HUES64 (cell line): ENCODE measurements at regions not wholly inside any gene's neighbourhood (a gene's known extent, or its start where the extent isn't known, plus 50 kb on each side); places are given as distances from the start of the nearest gene placed in this dataset.

Experiments
- H3K27ac ChIP-seq: 2 replicates; pipeline ENCODE4 v1.7.0; 2013; ENCODE audit warnings: low read depth, low read length, inconsistent platforms
- H3K27me3 ChIP-seq: 2 replicates; pipeline ENCODE4 v1.6.1; 2013; ENCODE audit warnings: mild to moderate bottlenecking, low read length; ENCODE audit not compliant: insufficient read depth
- H3K36me3 ChIP-seq: 2 replicates; pipeline ENCODE4 v1.6.1; 2013; ENCODE audit warnings: mild to moderate bottlenecking, low read length; ENCODE audit not compliant: insufficient read depth
- H3K4me1 ChIP-seq: 2 replicates; pipeline ENCODE4 v1.6.1; 2013; ENCODE audit warnings: mild to moderate bottlenecking, low read length, moderate library complexity; ENCODE audit not compliant: insufficient read depth
- H3K4me3 ChIP-seq: 2 replicates; pipeline ENCODE4 v1.5.1; 2013; ENCODE audit warnings: mild to moderate bottlenecking, low read length, moderate library complexity
- H3K9ac ChIP-seq: 2 replicates; pipeline ENCODE4 v1.6.1; 2013; ENCODE audit warnings: mild to moderate bottlenecking, low read depth, low read length
- H3K9me3 ChIP-seq: 2 replicates; pipeline ENCODE4 v1.6.1; 2013; ENCODE audit warnings: low read depth, low read length; ENCODE audit not compliant: insufficient read depth
- WGBS: fragments of 150-250, 120-280 bp; methylation state at CpG from one replicate; pipeline ENCODE4 v1.1.7; 2013; ENCODE audit warnings: missing lambda C conversion rate; 5-methylcytosine and 5-hydroxymethylcytosine counted together

DNA sequence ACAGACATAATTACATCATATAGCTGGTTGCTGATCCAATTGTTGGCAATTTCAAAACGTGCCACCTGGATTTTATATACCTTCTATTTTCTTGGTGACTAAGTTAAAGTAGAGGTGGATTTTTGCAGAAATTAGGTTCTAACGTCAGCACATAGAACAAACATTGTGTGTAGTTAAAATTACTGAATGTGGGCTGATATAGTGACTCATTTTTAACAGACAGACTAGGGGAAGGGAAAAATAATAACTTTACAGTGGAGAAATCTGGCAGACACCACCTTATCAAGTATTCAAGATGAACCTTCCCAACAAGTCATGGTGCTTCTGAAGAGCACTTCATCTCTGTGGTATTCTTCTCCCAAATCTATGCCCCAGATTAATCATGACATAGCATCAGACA, 134.5 kb downstream of the UCHL1 start:
- no peak overlapping the region for H3K4me3 ChIP-seq
- H3K9me3 ChIP-seq = no peaks in the 10 kb centered on the region
- WGBS = 100% methylated on average over 1 of the region's 2 CpGs
- H3K27ac ChIP-seq = no peak overlapping the region
- H3K36me3 ChIP-seq = no peaks in the 10 kb centered on the region
- H3K27me3 ChIP-seq = no peaks in the 10 kb centered on the region
- no peak overlapping the region for H3K9ac ChIP-seq
- H3K4me1 ChIP-seq = no peaks in the 10 kb centered on the region

DNA sequence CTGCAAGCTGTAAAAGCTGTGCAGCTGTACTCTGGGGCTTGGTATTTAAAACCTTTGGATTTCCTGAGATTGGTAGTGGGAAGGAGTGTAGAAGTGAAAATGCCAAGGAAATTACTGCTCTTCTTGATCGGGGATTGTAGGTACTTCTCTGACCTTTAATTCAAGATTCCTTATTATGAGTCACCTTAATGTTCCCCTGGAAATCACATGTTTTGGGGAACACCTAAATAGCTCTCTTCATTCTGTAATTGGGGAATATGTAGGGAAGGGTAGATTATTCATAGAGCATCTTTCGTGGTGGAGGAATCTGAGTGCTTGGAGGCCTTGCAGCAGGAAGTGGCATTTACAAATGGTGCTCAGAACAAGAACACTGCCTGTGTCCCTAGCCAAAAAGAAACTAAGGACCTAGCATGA, 137.8 kb downstream of the UCHL1 start:
- Histone ChIP-seq H3K27me3 (no peaks in the 10 kb centered on the region), H3K36me3 (no peaks in the 10 kb centered on the region), H3K4me3 (no peak overlapping the region), H3K27ac (no peak overlapping the region), H3K4me1 (peaks cover 12% of the 10 kb centered on the region; the same call in 1 of the 2 replicates), H3K9me3 (no peaks in the 10 kb centered on the region), H3K9ac (no peak overlapping the region)
- WGBS = 93% methylated on average over 2 of the region's 2 CpGs

- Histone ChIP-seq H3K9me3 (no peaks in the 10 kb centered on the region), H3K27me3 (no peaks in the 10 kb centered on the region), H3K4me3 (no peak overlapping the region), H3K9ac (no peak overlapping the region), H3K27ac (no peak overlapping the region), H3K4me1 (peaks cover 12% of the 10 kb centered on the region; the same call in 1 of the 2 replicates), H3K36me3 (no peaks in the 10 kb centered on the region)
- WGBS = 86% methylated on average over 2 of the region's 2 CpGs
Measured at GRCh38 chr4:41396214-41396613, 139.5 kb downstream of the UCHL1 start.

GRCh38 chr4:41396869-41397268, 140.1 kb downstream of the UCHL1 start:
- Histone ChIP-seq H3K9ac (no peak overlapping the region), H3K36me3 (no peaks in the 10 kb centered on the region), H3K4me3 (no peak overlapping the region), H3K4me1 (peaks cover 12% of the 10 kb centered on the region; the same call in 1 of the 2 replicates), H3K9me3 (no peaks in the 10 kb centered on the region), H3K27ac (no peak overlapping the region), H3K27me3 (no peaks in the 10 kb centered on the region)
- WGBS = 97% methylated on average over 2 of the region's 2 CpGs

DNA sequence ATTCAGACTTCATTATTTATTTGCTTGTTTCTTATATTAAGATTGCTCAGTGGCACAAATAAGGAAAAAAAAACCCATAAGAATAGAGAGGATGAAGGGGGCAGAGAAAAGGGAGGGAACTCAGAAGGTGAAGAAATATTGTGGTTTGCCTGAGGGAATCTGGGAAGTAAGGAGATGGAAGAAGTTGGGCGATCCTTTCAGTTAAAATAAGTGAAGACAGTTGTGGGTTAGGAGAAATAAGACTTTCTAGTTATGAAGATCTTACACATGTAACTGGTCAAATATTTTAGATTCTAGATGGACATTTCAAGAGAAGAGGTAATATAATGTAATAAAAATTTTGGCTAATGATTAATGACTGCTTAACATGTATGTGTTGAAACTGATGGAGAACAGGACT, 138.7 kb upstream of the LIMCH1 start:
- Histone ChIP-seq H3K9ac (no peak overlapping the region), H3K27ac (no peak overlapping the region; the same call in 1 of the 2 replicates), H3K27me3 (no peaks in the 10 kb centered on the region), H3K4me1 (peaks cover 12% of the 10 kb centered on the region; the same call in 1 of the 2 replicates), H3K4me3 (no peak overlapping the region), H3K36me3 (no peaks in the 10 kb centered on the region), H3K9me3 (no peaks in the 10 kb centered on the region)
- 92% methylated on average over 1 of the region's 1 CpG for WGBS

GRCh38 chr4:41400296-41400695, 137.7 kb upstream of the LIMCH1 start:
- WGBS = 100% methylated on average over 2 of the region's 2 CpGs
- Histone ChIP-seq H3K4me3 (no peak overlapping the region), H3K4me1 (peaks cover 12% of the 10 kb centered on the region; the same call in 1 of the 2 replicates), H3K27me3 (no peaks in the 10 kb centered on the region), H3K27ac (no peak overlapping the region), H3K36me3 (no peaks in the 10 kb centered on the region), H3K9ac (no peak overlapping the region), H3K9me3 (no peaks in the 10 kb centered on the region)

GRCh38 chr4:41405464-41406112, 132.4 kb upstream of the LIMCH1 start:
- 94% methylated on average over 4 of the region's 4 CpGs for WGBS
- no peaks in the 10 kb centered on the region for H3K27me3 ChIP-seq
- H3K36me3 ChIP-seq = no peaks in the 10 kb centered on the region
- H3K9me3 ChIP-seq = no peaks in the 10 kb centered on the region
- no peak overlapping the region for H3K4me3 ChIP-seq
- H3K4me1 ChIP-seq = no peaks in the 10 kb centered on the region
- H3K9ac ChIP-seq = no peak overlapping the region
- no peak overlapping the region for H3K27ac ChIP-seq

- H3K36me3 ChIP-seq = no peaks in the 10 kb centered on the region
- WGBS = 89% methylated on average over 1 of the region's 1 CpG
Measured at GRCh38 chr4:41406113-41406516, 131.8 kb upstream of the LIMCH1 start.

GRCh38 chr4:41408150-41408549, 129.8 kb upstream of the LIMCH1 start:
- H3K9me3 ChIP-seq = no peaks in the 10 kb centered on the region

More at GRCh38 chr4:41406113-41406516, 131.8 kb upstream of the LIMCH1 start:
- H3K9ac ChIP-seq = no peak overlapping the region
- H3K27ac ChIP-seq = no peak overlapping the region
- H3K4me3 ChIP-seq = no peak overlapping the region
- H3K4me1 ChIP-seq = no peaks in the 10 kb centered on the region
- no peaks in the 10 kb centered on the region for H3K27me3 ChIP-seq
- no peaks in the 10 kb centered on the region for H3K9me3 ChIP-seq

DNA sequence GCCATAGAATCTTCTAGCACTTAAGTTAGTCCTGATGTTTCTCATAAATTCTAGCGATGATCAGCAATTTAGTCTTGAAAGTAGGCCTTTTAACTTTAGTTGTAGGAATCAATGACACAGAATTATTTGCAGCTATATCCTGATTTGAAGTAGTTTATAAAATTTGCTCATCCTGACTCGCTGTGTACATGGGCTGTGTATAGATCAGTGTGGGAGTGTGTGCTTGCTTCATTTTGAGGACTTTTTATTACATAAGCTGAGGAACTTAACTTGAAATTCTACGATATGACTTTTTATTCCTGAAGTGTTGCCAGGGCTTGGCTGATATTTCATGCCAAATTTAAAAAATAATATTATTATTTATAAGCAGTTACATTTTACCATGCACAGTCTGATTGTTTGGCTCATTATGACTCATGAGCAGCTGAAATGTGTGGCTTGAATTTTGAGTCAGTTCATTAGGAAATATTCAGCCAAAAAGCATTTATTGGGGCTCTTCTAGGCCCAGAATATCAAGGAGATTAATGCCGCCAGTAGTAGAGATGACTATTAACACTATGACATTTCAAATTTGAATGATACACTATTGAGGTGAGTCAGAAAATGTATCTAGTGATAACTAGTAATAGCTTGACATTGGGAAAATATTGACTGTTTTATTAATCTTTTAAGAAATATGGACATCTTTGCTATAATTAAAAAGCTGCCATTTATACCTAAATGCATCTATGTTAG, 128.9 kb upstream of the LIMCH1 start:
- Histone ChIP-seq H3K9me3 (no peaks in the 10 kb centered on the region), H3K4me3 (no peak overlapping the region), H3K9ac (no peak overlapping the region), H3K36me3 (no peaks in the 10 kb centered on the region), H3K4me1 (0 out of 2 replicates have a peak, but pooled peaks cover 5% of the 10 kb centered on the region), H3K27ac (no peak overlapping the region), H3K27me3 (no peaks in the 10 kb centered on the region)
- WGBS = 95% methylated on average over 3 of the region's 4 CpGs

More at GRCh38 chr4:41408150-41408549, 129.8 kb upstream of the LIMCH1 start:
- H3K27ac ChIP-seq = no peak overlapping the region
- H3K9ac ChIP-seq = no peak overlapping the region
- H3K27me3 ChIP-seq = no peaks in the 10 kb centered on the region
- H3K36me3 ChIP-seq = no peaks in the 10 kb centered on the region
- H3K4me3 ChIP-seq = no peak overlapping the region
- WGBS = no CpG with 5 or more reads among the region's 1 CpG
- H3K4me1 ChIP-seq = no peaks in the 10 kb centered on the region

GRCh38 chr4:41409594-41409895, 128.4 kb upstream of the LIMCH1 start:
- no peaks in the 10 kb centered on the region for H3K27me3 ChIP-seq
- no peaks in the 10 kb centered on the region for H3K9me3 ChIP-seq
- H3K4me1 ChIP-seq = 0 out of 2 replicates have a peak, but pooled peaks cover 5% of the 10 kb centered on the region
- H3K9ac ChIP-seq = no peak overlapping the region
- H3K4me3 ChIP-seq = no peak overlapping the region
- no peak overlapping the region for H3K27ac ChIP-seq
- no peaks in the 10 kb centered on the region for H3K36me3 ChIP-seq
- WGBS = 100% methylated on average over 2 of the region's 2 CpGs
